Gastroesophageal sphincter (tissue), 4 donors: ENCODE measurements at regions not wholly inside any gene's neighbourhood (a gene's known extent, or its start where the extent isn't known, plus 50 kb on each side); places are given as distances from the start of the nearest gene placed in this dataset.

ENCODE experiments used
- ATAC-seq: fragments of 150-250 bp; one replicate; pipeline ENCODE4 v1.9.1; 2016; ENCODE audit warnings: mild to moderate bottlenecking, moderate library complexity
- H3K27ac ChIP-seq, 4 donors: fragments of 200-600 bp; sonication (generic) in 3 of 4; 1 replicate in 3 of 4; 2 replicates in 1 of 4; pipeline ENCODE4 v1.5.1; 2016 to 2019
- H3K27me3 ChIP-seq: fragments of 200-600 bp; sonication (generic); one replicate; pipeline ENCODE4 v1.5.1; 2019
- H3K36me3 ChIP-seq, 2 donors: fragments of 200-600 bp; sonication (generic); one replicate each; pipeline ENCODE4 v1.5.1; 2019; ENCODE audit warnings: control low read depth in 1 of 2
- H3K4me1 ChIP-seq, 3 donors: fragments of 200-600 bp; sonication (generic); 1 replicate in 2 of 3; 2 replicates in 1 of 3; pipeline ENCODE4 v1.5.1; 2016 to 2019; ENCODE audit warnings: control low read depth in 2 of 3
- H3K4me3 ChIP-seq, 2 donors: fragments of 200-600 bp; sonication (generic); one replicate each; pipeline ENCODE4 v1.5.1; 2019; ENCODE audit warnings: mild to moderate bottlenecking in 1 of 2, moderate library complexity in 1 of 2
- H3K9me3 ChIP-seq, 3 donors: fragments of 200-600 bp; sonication (generic); one replicate each; pipeline ENCODE4 v1.5.1; 2017 to 2019; ENCODE audit warnings: control low read depth in 2 of 3
- EP300 ChIP-seq: sonication (generic); formaldehyde crosslinking; IDR thresholded peaks from one replicate; pipeline ENCODE4 v1.6.1; 2017; ENCODE audit warnings: antibody characterized with exemption, mild to moderate bottlenecking
- POLR2A ChIP-seq, 2 donors: fragments of 450-650 bp; IDR thresholded peaks; one replicate each; pipeline ENCODE4 v1.6.1; 2017; ENCODE audit warnings: antibody characterized with exemption in 2 of 2, mild to moderate bottlenecking in 2 of 2, moderate library complexity in 1 of 2
- POLR2AphosphoS5 ChIP-seq: sonication (generic); formaldehyde crosslinking; IDR thresholded peaks from one replicate; pipeline ENCODE4 v1.6.1; 2017; ENCODE audit warnings: antibody characterized with exemption
- WGBS, 2 donors: methylation state at CpG; one replicate each; pipeline ENCODE4 v1.1.5; 2018; ENCODE audit warnings: low coverage in 1 of 2; 5-methylcytosine and 5-hydroxymethylcytosine counted together
- TF ChIP-seq, protein P1 (sequence below), 4 experiments: fragments of 200-600 bp in 2 of 4; fragments of 450-650 bp in 2 of 4; sonication (generic) in 1 of 4; IDR thresholded peaks; one replicate each; pipeline ENCODE4 v1.5.1; 2017 to 2019; ENCODE audit warnings: antibody characterized with exemption in 4 of 4, mild to moderate bottlenecking in 2 of 4, moderate library complexity in 2 of 4

- H3K36me3 ChIP-seq: no peaks in the 10 kb centered on the region
- ATAC-seq: no peak
- no peaks in the 10 kb centered on the region for H3K9me3 ChIP-seq
- TF ChIP-seq EP300: no peak
- no peak for TF ChIP-seq POLR2A (IDR thresholded peaks at IDR 0.05)
- TF ChIP-seq, protein P1, sequence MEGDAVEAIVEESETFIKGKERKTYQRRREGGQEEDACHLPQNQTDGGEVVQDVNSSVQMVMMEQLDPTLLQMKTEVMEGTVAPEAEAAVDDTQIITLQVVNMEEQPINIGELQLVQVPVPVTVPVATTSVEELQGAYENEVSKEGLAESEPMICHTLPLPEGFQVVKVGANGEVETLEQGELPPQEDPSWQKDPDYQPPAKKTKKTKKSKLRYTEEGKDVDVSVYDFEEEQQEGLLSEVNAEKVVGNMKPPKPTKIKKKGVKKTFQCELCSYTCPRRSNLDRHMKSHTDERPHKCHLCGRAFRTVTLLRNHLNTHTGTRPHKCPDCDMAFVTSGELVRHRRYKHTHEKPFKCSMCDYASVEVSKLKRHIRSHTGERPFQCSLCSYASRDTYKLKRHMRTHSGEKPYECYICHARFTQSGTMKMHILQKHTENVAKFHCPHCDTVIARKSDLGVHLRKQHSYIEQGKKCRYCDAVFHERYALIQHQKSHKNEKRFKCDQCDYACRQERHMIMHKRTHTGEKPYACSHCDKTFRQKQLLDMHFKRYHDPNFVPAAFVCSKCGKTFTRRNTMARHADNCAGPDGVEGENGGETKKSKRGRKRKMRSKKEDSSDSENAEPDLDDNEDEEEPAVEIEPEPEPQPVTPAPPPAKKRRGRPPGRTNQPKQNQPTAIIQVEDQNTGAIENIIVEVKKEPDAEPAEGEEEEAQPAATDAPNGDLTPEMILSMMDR (IDR thresholded peaks at IDR 0.05): no peak
- TF ChIP-seq POLR2AphosphoS5: no peak
- 66 to 90% methylated on average over 4 to 6 of the region's 9 CpGs for WGBS, 2 donors
- no peak overlapping the region for H3K4me3 ChIP-seq
- no peaks in the 10 kb centered on the region for H3K4me1 ChIP-seq
- H3K27ac ChIP-seq: no peak overlapping the region
- H3K27me3 ChIP-seq: peaks cover 23% of the 10 kb centered on the region
Measured at GRCh38 chr10:128739930-128740329, 613.7 kb upstream of the MKI67 start.

DNA sequence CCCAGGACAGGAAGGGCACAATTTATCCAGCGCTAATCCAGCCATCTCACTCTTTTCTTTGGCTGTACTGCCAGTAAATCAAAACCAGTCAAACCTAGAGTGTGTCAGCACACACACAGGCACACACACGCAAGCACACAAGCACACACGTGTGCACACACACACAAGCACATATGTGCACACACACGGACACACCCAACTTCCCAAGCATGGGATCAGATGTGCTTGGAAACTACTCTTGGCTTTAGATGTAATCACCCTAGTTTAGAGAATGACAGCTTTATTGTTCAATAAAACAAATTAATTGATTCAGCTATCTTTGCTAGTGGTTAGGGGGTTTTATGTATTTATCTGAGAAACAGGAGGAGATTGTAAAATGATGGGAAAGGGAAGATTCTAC, 615.0 kb upstream of the MKI67 start:
- 80 to 89% methylated on average over 4 of the region's 4 CpGs for WGBS, 2 donors
- H3K27ac ChIP-seq: no peak overlapping the region
- peaks cover 23% of the 10 kb centered on the region for H3K27me3 ChIP-seq
- ATAC-seq: no peak
- H3K4me3 ChIP-seq: no peak overlapping the region
- H3K36me3 ChIP-seq: no peaks in the 10 kb centered on the region
- no peaks in the 10 kb centered on the region for H3K4me1 ChIP-seq
- TF ChIP-seq EP300 (no peak), POLR2A (IDR thresholded peaks at IDR 0.05) (no peak), POLR2AphosphoS5 (no peak)
- TF ChIP-seq, protein P1 (IDR thresholded peaks at IDR 0.05): no peak
- no peaks in the 10 kb centered on the region for H3K9me3 ChIP-seq

- Histone ChIP-seq H3K4me3 (no peak overlapping the region), H3K27me3 (peaks cover 19% of the 10 kb centered on the region), H3K9me3 (no peaks in the 10 kb centered on the region), H3K27ac (no peak overlapping the region), H3K36me3 (no peaks in the 10 kb centered on the region), H3K4me1 (no peaks in the 10 kb centered on the region)
- no peak for ATAC-seq
- TF ChIP-seq, protein P1 (IDR thresholded peaks at IDR 0.05): no peak
- TF ChIP-seq POLR2A (IDR thresholded peaks at IDR 0.05): no peak
- no peak for TF ChIP-seq EP300
- no peak for TF ChIP-seq POLR2AphosphoS5
- WGBS, 2 donors: 73 to 77% methylated on average over 3 to 5 of the region's 5 CpGs
Measured at GRCh38 chr10:128741680-128742079, 615.5 kb upstream of the MKI67 start.

DNA sequence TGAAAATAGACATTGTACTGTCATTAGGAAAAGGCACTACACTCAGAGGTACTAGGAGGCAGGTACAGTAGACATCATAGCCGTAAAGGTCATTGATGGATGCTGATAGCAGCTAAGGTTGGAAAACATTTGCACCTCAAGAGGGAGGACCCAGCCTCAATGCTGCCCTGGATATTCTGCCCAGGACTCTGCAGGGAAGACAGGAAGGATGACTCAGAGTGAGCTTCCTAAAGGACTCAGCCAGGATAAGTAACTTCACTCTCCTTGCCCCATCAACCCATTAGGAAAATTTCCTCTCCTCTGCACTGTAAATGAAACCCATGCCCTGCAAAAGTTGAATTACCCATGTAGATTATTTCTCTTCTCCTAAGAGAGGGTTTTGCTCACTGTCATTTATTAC, 617.9 kb upstream of the MKI67 start:
- Histone ChIP-seq H3K27me3 (peaks cover 28% of the 10 kb centered on the region), H3K36me3 (no peaks in the 10 kb centered on the region), H3K4me3 (no peak overlapping the region), H3K9me3 (no peaks in the 10 kb centered on the region), H3K4me1 (no peaks in the 10 kb centered on the region), H3K27ac (no peak overlapping the region)
- no peak for TF ChIP-seq POLR2AphosphoS5
- no peak for ATAC-seq
- WGBS, 2 donors: 79 to 100% methylated on average over 1 of the region's 1 CpG

GRCh38 chr10:128744811-128745305, 618.6 kb upstream of the MKI67 start:
- no peak for ATAC-seq
- TF ChIP-seq POLR2AphosphoS5 (no peak), POLR2A (IDR thresholded peaks at IDR 0.05) (no peak), EP300 (no peak)
- TF ChIP-seq, protein P1 (IDR thresholded peaks at IDR 0.05): no peak
- no peaks in the 10 kb centered on the region for H3K4me1 ChIP-seq
- H3K9me3 ChIP-seq: no peaks in the 10 kb centered on the region
- H3K27me3 ChIP-seq: peaks cover 25% of the 10 kb centered on the region
- H3K4me3 ChIP-seq: no peak overlapping the region
- H3K27ac ChIP-seq: no peak overlapping the region
- no peaks in the 10 kb centered on the region for H3K36me3 ChIP-seq
- 100% methylated on average over 1 of the region's 1 CpG; no CpG with 5 or more reads in 1 of the 2 donors for WGBS, 2 donors
